Fibroblast of mammary gland (primary cell): ENCODE measurements at regions not wholly inside any gene's neighbourhood (a gene's known extent, or its start where the extent isn't known, plus 50 kb on each side); places are given as distances from the start of the nearest gene placed in this dataset.

ENCODE experiments used
- DNase-seq: peaks from one replicate; pipeline ENCODE4 v3.0.0-alpha.2; 2010; ENCODE audit warnings: low read depth
- H3K4me3 ChIP-seq: 2 replicates; pipeline ENCODE4 v1.5.1; 2011; ENCODE audit warnings: low read depth, mild to moderate bottlenecking, low read length, moderate library complexity; ENCODE audit not compliant: control insufficient read depth
- CTCF ChIP-seq: conservative IDR thresholded peaks from 2 replicates; pipeline ENCODE4 v1.5.1; 2011; ENCODE audit warnings: low read depth, low read length, inconsistent platforms; ENCODE audit not compliant: control insufficient read depth, insufficient read depth

- no peak for DNase-seq
- no peak for TF ChIP-seq CTCF
- no peak overlapping the region for H3K4me3 ChIP-seq
Measured at GRCh38 chr5:158373608-158374395, 514.9 kb upstream of the CLINT1 start.

- H3K4me3 ChIP-seq: no peak overlapping the region
- TF ChIP-seq CTCF: no peak
- DNase-seq: no peak
Measured at GRCh38 chr5:158369241-158369640, 510.3 kb upstream of the CLINT1 start.

- no peak for DNase-seq
- no peak overlapping the region for H3K4me3 ChIP-seq
- no peak for TF ChIP-seq CTCF
Measured at GRCh38 chr5:158368686-158369085, 509.7 kb upstream of the CLINT1 start.

GRCh38 chr5:158364367-158364766 lies 505.4 kb upstream of the CLINT1 start:
- TF ChIP-seq CTCF: no peak
- DNase-seq: no peak
- H3K4me3 ChIP-seq: no peak overlapping the region

GRCh38 chr5:158354958-158355357 lies 496.0 kb upstream of the CLINT1 start:
- TF ChIP-seq CTCF: no peak
- H3K4me3 ChIP-seq: no peak overlapping the region
- DNase-seq: peak; percentile 3

GRCh38 chr5:158351485-158352125 lies 492.7 kb upstream of the CLINT1 start:
- no peak overlapping the region for H3K4me3 ChIP-seq
- no peak for DNase-seq
- TF ChIP-seq CTCF: no peak
